ENCODE measurements at regions not wholly inside any gene's neighbourhood (a gene's known extent, or its start where the extent isn't known, plus 50 kb on each side); places are given as distances from the start of the nearest gene placed in this dataset.

DNA sequence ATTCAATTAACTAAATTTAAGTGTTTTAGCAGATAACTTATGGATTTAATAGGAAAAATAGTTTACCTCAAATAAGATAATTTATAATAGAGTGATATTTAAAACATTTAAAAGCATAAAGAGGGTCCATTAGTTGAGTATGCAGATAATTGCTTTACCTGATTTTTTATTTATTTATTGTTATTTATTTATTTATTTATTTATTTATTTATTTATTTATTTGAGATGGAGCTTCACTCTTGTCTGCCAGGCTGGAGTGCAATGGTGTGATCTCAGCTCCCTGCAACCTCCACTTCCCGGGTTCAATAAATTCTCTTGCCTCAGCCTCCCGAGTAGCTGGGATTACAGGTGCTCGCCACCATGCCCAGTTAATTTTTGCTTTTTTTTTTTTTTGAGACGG, 982.9 kb downstream of the TFAP2A start:
- no peak for DNase-seq (ENCODE audit: extremely low spot score)
- Histone ChIP-seq H3K4me3 (ENCODE audit: low read depth, low read length) (no peak overlapping the region), H3K36me3 (ENCODE audit: insufficient read depth) (no peaks in the 10 kb centered on the region), H3K27ac (ENCODE audit: low read depth) (no peak overlapping the region), H3K4me1 (ENCODE audit: insufficient read depth) (no peaks in the 10 kb centered on the region)
- 95% methylated on average over 4 of the region's 4 CpGs for WGBS

DNA sequence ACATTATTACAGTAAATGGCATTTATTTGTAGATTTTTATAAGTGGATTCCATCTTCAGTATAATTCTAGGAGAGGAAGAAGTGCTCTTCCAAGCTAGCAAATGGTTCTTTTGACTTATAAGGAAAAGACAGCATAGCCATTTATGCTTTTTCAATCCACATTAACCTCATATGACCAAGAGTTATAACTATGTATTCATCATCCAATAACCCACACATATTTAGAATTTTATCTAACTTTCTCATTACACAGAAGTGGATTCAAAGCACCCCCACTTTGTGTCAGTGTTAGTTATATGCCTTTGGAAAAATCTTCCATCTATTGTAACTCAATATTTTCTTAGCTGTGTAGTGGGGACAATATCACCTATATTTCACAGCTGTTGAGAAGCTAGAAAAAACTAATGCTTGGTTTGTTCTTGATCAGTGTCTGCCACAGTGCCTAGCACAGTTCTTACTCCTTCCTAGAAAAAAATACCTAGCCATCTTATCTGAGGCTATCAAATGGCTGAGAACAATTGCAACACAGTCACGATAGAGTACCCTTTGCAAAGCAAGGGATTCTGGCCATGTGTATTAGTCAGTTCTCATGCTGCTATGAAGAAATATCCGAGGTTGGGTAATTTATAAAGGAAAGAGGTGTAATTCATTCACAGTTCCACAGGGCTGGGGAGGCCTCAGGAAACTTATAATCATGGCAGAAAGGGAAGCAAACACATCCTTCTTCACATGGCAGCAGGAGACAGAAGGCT, 986.3 kb downstream of the TFAP2A start:
- H3K27ac ChIP-seq (ENCODE audit: low read depth) = no peak overlapping the region
- no peak overlapping the region for H3K4me3 ChIP-seq (ENCODE audit: low read depth, low read length)
- WGBS = 70% methylated on average over 2 of the region's 2 CpGs
- no peaks in the 10 kb centered on the region for H3K4me1 ChIP-seq (ENCODE audit: insufficient read depth)
- DNase-seq (ENCODE audit: extremely low spot score) = no peak
- no peaks in the 10 kb centered on the region for H3K36me3 ChIP-seq (ENCODE audit: insufficient read depth)

- Histone ChIP-seq H3K4me3 (ENCODE audit: low read depth, low read length) (no peak overlapping the region), H3K27ac (ENCODE audit: low read depth) (no peak overlapping the region), H3K36me3 (ENCODE audit: insufficient read depth) (no peaks in the 10 kb centered on the region), H3K4me1 (ENCODE audit: insufficient read depth) (no peaks in the 10 kb centered on the region)
- WGBS = 92% methylated on average over 2 of the region's 2 CpGs
- DNase-seq (ENCODE audit: extremely low spot score) = no peak
Measured at GRCh38 chr6:9422138-9422537, 986.8 kb upstream of the SLC35B3 start.

DNA sequence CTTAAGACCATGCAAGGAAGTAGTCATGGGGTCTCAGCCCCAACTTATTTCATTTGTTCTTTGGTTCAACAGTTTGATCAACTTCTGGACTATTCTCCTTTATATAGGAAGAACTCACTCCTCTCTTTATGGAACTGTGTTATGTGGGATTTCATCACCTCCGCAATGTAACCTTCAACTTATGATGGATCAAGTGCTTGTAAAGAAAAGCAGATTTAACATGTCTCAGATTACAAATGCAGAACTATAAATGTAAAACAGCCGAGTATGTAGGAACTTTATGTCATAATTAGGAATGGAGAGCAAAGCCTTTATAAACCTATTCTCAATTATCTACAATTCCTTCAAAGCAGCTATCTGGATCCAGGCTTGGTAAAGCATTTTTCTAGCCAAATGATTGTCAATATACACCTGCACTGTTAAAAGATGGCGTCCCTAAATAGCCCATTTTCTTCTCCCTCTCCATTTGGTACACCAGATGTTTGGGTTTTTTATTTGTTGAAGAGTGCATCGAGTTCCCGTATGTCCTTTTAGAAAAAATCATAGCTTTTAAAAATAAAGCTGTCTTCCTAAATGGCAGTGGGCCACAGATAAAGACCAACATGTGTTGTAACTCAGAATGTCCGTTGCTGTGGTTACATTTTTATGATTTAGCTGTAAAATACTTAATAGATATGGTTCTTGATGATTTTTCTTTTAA, 985.1 kb upstream of the SLC35B3 start:
- Histone ChIP-seq H3K27ac (ENCODE audit: low read depth) (no peak overlapping the region), H3K4me1 (ENCODE audit: insufficient read depth) (no peaks in the 10 kb centered on the region), H3K4me3 (ENCODE audit: low read depth, low read length) (no peak overlapping the region), H3K36me3 (ENCODE audit: insufficient read depth) (no peaks in the 10 kb centered on the region)
- peak; percentile 26 for DNase-seq (ENCODE audit: extremely low spot score)
- 32% methylated on average over 6 of the region's 6 CpGs for WGBS

DNA sequence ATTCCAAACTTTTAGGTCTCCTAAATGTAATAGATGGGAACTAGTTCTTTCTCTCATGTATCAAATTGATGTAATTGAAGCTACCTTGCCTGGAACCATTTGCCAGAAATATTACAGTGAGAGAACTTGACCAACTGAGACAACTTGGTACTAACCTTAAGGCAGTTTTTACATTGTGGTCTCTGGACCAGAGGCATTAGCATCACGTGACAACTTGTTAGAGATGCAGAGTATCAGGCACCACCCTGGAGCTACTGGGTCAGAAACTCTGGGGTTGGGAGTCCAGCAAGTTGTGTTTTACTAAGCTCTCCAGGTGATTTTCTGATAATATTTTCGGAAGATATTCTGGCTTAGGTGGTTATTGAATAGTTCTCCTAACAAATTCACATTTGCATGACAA, 982.1 kb upstream of the SLC35B3 start:
- no peaks in the 10 kb centered on the region for H3K36me3 ChIP-seq (ENCODE audit: insufficient read depth)
- DNase-seq (ENCODE audit: extremely low spot score) = no peak
- 67% methylated on average over 2 of the region's 2 CpGs for WGBS
- H3K27ac ChIP-seq (ENCODE audit: low read depth) = no peak overlapping the region
- H3K4me1 ChIP-seq (ENCODE audit: insufficient read depth) = no peaks in the 10 kb centered on the region
- no peak overlapping the region for H3K4me3 ChIP-seq (ENCODE audit: low read depth, low read length)

DNA sequence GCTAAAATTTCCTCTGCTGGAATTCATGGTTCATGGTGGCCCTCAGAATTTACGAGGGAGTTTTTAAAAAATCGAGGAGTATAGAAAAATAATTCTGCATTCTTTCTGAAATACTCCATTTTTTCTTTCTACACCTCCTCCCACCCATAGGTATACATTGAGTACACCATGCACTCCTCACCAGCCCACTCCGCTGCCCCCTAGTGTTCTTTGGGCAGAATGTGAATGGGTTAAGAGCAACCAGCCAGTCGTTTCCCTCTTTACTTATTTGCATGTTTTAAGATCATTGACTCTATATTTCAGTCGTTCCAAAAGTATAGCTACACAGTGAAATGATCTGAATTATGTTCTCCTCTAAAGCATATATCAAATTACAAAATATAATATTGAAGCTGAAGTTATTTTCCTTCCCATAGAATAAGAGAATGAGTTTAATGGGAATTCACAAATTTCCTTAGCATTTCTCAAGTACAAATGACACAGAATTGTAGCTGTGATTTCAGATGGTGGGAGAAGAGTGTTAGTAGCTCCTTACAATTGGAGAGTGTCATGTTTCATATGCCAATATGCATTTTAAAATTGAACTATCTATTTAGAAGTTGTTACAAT, 977.7 kb upstream of the SLC35B3 start:
- Histone ChIP-seq H3K36me3 (ENCODE audit: insufficient read depth) (no peaks in the 10 kb centered on the region), H3K27ac (ENCODE audit: low read depth) (no peak overlapping the region), H3K4me3 (ENCODE audit: low read depth, low read length) (no peak overlapping the region), H3K4me1 (ENCODE audit: insufficient read depth) (no peaks in the 10 kb centered on the region)
- DNase-seq (ENCODE audit: extremely low spot score) = no peak
- WGBS = 35% methylated on average over 5 of the region's 5 CpGs

GRCh38 chr6:9409126-9409525, 973.8 kb upstream of the SLC35B3 start:
- Histone ChIP-seq H3K4me1 (ENCODE audit: insufficient read depth) (no peaks in the 10 kb centered on the region), H3K27ac (ENCODE audit: low read depth) (no peak overlapping the region), H3K36me3 (ENCODE audit: insufficient read depth) (no peaks in the 10 kb centered on the region), H3K4me3 (ENCODE audit: low read depth, low read length) (no peak overlapping the region)
- no peak for DNase-seq (ENCODE audit: extremely low spot score)
- WGBS = 50% methylated on average over 2 of the region's 2 CpGs

DNA sequence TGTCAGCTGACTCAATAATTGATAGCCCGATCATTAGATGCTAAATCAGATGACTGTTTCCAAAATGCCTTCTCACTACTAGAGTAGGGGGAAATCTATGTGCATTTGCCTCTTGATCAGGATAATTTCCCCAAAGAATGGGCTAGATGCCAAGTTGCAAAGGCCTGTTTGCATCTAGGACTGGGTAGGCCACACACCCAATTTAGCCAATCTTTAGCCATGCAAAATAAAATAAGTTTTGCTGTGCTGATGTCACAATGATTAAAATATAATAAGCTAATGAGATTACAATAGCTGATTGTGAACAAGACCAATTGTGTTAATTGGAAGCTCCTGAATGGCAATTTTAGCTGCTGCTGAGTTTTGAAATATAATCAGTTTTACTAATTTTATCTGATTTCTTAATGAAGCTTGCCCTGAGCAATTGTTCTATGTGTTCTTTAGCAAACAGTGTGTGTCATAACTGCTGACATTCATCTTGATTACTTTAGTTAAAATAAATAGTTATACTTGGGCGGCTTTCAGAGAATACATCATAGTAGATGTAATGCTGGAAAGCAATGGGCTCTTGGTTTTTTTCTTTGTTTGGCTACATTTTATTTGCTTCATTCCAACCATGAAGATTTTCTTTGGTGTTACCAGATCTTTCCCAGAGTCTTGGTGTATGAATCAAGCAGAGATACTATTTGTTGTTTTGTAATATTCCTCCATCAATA, 973.2 kb upstream of the SLC35B3 start:
- DNase-seq (ENCODE audit: extremely low spot score) = no peak
- H3K4me3 ChIP-seq (ENCODE audit: low read depth, low read length) = no peak overlapping the region
- no peak overlapping the region for H3K27ac ChIP-seq (ENCODE audit: low read depth)
- WGBS = 88% methylated on average over 2 of the region's 2 CpGs
- H3K4me1 ChIP-seq (ENCODE audit: insufficient read depth) = no peaks in the 10 kb centered on the region
- H3K36me3 ChIP-seq (ENCODE audit: insufficient read depth) = no peaks in the 10 kb centered on the region

GRCh38 chr6:9405825-9406224, 970.5 kb upstream of the SLC35B3 start:
- no peak overlapping the region for H3K27ac ChIP-seq (ENCODE audit: low read depth)
- H3K4me1 ChIP-seq (ENCODE audit: insufficient read depth) = no peaks in the 10 kb centered on the region
- no peak overlapping the region for H3K4me3 ChIP-seq (ENCODE audit: low read depth, low read length)
- H3K36me3 ChIP-seq (ENCODE audit: insufficient read depth) = no peaks in the 10 kb centered on the region
- DNase-seq (ENCODE audit: extremely low spot score) = no peak
- WGBS = 75% methylated on average over 7 of the region's 7 CpGs

DNA sequence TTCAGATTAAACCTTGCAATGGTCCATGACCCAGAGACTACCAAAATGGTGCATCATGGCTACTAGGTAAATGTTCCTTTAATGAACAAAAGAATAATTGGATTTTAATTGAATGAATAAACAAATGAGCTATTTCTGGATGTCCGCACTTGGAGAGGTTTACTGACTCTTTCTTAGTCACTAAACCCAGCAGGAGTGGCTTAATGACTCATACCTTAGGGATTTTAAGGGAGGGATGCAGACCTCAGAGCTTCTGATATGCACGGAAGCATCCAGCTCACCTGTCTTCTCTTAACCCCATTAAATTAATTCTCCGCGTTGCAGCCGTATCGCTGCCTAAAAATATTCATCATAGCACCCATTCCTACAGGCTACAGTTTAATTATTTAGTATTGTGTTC, 970.0 kb upstream of the SLC35B3 start:
- DNase-seq (ENCODE audit: extremely low spot score) = no peak
- Histone ChIP-seq H3K4me3 (ENCODE audit: low read depth, low read length) (no peak overlapping the region), H3K36me3 (ENCODE audit: insufficient read depth) (no peaks in the 10 kb centered on the region), H3K4me1 (ENCODE audit: insufficient read depth) (no peaks in the 10 kb centered on the region), H3K27ac (ENCODE audit: low read depth) (no peak overlapping the region)
- WGBS = 85% methylated on average over 6 of the region's 6 CpGs

DNA sequence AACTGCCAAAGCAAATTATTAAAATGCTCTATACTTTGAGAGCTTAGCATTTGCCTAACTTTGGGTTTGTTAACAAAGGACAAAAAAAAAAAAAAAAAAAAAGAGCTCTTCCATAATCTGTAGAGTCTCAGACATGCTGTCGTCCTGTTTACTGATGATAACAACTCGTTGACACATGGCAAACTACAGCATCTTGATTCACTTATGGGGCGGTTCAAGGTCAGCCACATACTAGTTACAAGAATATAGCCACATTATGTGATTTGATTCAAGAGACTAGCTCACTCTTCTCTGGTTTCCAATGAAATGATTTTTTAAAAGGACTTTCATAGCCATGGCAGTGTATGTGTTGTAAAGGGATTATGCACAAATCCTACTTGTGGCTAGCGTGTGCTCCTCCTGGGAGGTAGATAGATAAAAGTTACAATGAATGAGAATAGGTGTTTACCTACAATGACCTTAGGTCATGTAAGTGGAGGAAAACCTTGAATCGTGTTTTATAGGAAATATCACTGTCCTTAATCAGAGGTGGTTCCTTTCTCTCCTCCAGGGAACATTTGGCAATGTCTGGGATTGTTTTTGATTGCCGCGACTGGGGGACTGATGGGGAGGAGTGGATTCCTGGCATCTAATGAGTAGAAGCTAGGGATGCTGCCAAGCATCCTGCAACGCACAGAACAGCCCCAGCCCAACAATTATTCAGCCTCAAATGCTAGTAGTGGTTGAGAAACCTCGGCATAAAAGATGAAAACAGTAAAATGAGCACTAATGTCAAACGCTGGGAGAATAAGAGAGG, 969.2 kb upstream of the SLC35B3 start:
- Histone ChIP-seq H3K4me3 (ENCODE audit: low read depth, low read length) (no peak overlapping the region), H3K27ac (ENCODE audit: low read depth) (no peak overlapping the region), H3K36me3 (ENCODE audit: insufficient read depth) (no peaks in the 10 kb centered on the region), H3K4me1 (ENCODE audit: insufficient read depth) (no peaks in the 10 kb centered on the region)
- DNase-seq (ENCODE audit: extremely low spot score) = no peak
- 30% methylated on average over 10 of the region's 10 CpGs for WGBS

- no peak for DNase-seq (ENCODE audit: extremely low spot score)
- H3K4me3 ChIP-seq (ENCODE audit: low read depth, low read length) = no peak overlapping the region
- no peaks in the 10 kb centered on the region for H3K36me3 ChIP-seq (ENCODE audit: insufficient read depth)
- H3K4me1 ChIP-seq (ENCODE audit: insufficient read depth) = no peaks in the 10 kb centered on the region
- WGBS = 43% methylated on average over 2 of the region's 2 CpGs
- H3K27ac ChIP-seq (ENCODE audit: low read depth) = no peak overlapping the region
Measured at GRCh38 chr6:9403736-9404135, 968.4 kb upstream of the SLC35B3 start.

DNA sequence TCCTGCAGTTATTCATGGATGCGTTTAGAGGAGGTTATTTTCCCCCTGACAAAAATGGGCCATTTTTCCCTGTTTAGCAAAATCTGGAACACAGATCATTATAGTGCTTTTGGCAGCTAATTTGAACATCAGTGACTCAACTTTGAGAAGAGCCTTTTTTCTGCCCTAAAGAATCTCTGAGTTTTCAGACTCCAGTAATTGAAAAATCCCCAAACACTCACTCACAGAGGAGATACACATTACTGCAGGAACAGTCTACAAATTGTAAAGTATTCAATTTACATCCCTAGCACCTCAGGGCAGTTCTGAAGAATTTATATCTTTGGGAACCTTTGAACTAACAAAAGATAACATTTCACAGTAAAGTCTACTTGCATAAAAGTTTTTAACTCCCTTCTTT, 966.6 kb upstream of the SLC35B3 start:
- DNase-seq (ENCODE audit: extremely low spot score) = no peak
- no peak overlapping the region for H3K4me3 ChIP-seq (ENCODE audit: low read depth, low read length)
- H3K27ac ChIP-seq (ENCODE audit: low read depth) = no peak overlapping the region
- no peaks in the 10 kb centered on the region for H3K36me3 ChIP-seq (ENCODE audit: insufficient read depth)
- WGBS = 76% methylated on average over 1 of the region's 1 CpG
- H3K4me1 ChIP-seq (ENCODE audit: insufficient read depth) = no peaks in the 10 kb centered on the region
